Left colon (tissue), 2 donors: ENCODE measurements at regions not wholly inside any gene's neighbourhood (a gene's known extent, or its start where the extent isn't known, plus 50 kb on each side); places are given as distances from the start of the nearest gene placed in this dataset.
"Not testable (repeated sequence)": the region's sequence is repeated elsewhere in the genome, so short reads cannot be mapped to it uniquely, and the experiment has no call there.

Experiments used
- ATAC-seq: fragments of 200-7000 bp; cut with Tn5 transposase; one replicate; pipeline ENCODE4 v1.9.1; 2020; ENCODE audit warnings: mild to moderate bottlenecking, moderate library complexity
- DNase-seq, 2 donors: peaks; one replicate each; pipeline ENCODE4 v3.0.0-alpha.2; 2020
- intact Hi-C, 2 donors: fragments of 100-400 bp; cut with DNase I in 1 of 2; cut with micrococcal nuclease in 1 of 2; formaldehyde crosslinking; loops; one replicate each; pipeline versions ENCODE4 v1.11.2 to v1.14.0; 2022; cut with DNase I, micrococcal nuclease
- donor health status: DM: no; HTN: no; CAD: no.
- donor health status: DM: yes; HTN: yes; CAD: no.

GRCh38 chr16:9323170-9323569 is 231.7 kb downstream of the HAPSTR1 start:
- intact Hi-C loops = no loop called here
- DNase-seq (no peak), ATAC-seq (no peak)

- DNase-seq = no peak
- intact Hi-C loops = no loop called here
- no peak for ATAC-seq
Observed at GRCh38 chr16:9327253-9327652, 235.8 kb downstream of the HAPSTR1 start.

- intact Hi-C loops = no loop called here
- DNase-seq = no peak
- ATAC-seq = peak; percentile 72
Observed at GRCh38 chr16:9328411-9328810, 237.0 kb downstream of the HAPSTR1 start.

GRCh38 chr16:9330095-9330494 is 238.7 kb downstream of the HAPSTR1 start:
- DNase-seq (no peak), ATAC-seq (no peak)
- intact Hi-C loops = no loop called here

GRCh38 chr16:9331503-9331902 is 240.1 kb downstream of the HAPSTR1 start:
- intact Hi-C loops = no loop called here
- ATAC-seq = no peak

GRCh38 chr16:9332574-9333148 is 241.2 kb downstream of the HAPSTR1 start:
- no peak for DNase-seq
- no peak for ATAC-seq
- intact Hi-C loops = no loop called here

More at GRCh38 chr16:9331503-9331902, 240.1 kb downstream of the HAPSTR1 start:
- no peak for DNase-seq

GRCh38 chr16:9333469-9333868 is 242.0 kb downstream of the HAPSTR1 start:
- DNase-seq (no peak), ATAC-seq (no peak)
- intact Hi-C loops = no loop called here

- DNase-seq (no peak), ATAC-seq (no peak)
- intact Hi-C loops = no loop called here
Observed at GRCh38 chr16:9334103-9334502, 242.7 kb downstream of the HAPSTR1 start.

GRCh38 chr16:9337308-9338032 is 246.0 kb downstream of the HAPSTR1 start:
- DNase-seq (no peak), ATAC-seq (no peak)
- intact Hi-C loops = no loop called here

GRCh38 chr16:9338068-9338467 is 246.6 kb downstream of the HAPSTR1 start:
- no peak for DNase-seq
- ATAC-seq = no peak
- intact Hi-C loops = no loop called here

GRCh38 chr16:9338510-9338909 is 247.1 kb downstream of the HAPSTR1 start:
- intact Hi-C loops = no loop called here

GRCh38 chr16:9340526-9341256 is 249.2 kb downstream of the HAPSTR1 start:
- intact Hi-C loops = no loop called here
- ATAC-seq = no peak
- DNase-seq = no peak

More at GRCh38 chr16:9338510-9338909, 247.1 kb downstream of the HAPSTR1 start:
- DNase-seq (no peak), ATAC-seq (no peak)

- no peak for ATAC-seq
- intact Hi-C loops = no loop called here
- DNase-seq = no peak
Observed at GRCh38 chr16:9343276-9343675, 251.8 kb downstream of the HAPSTR1 start.

GRCh38 chr16:9344508-9344907 is 253.1 kb downstream of the HAPSTR1 start:
- intact Hi-C loops = no loop called here
- no peak for ATAC-seq
- no peak for DNase-seq

- ATAC-seq (no peak), DNase-seq (no peak)
- intact Hi-C loops = no loop called here
Observed at GRCh38 chr16:9345046-9345445, 253.6 kb downstream of the HAPSTR1 start.

- no peak for DNase-seq
- no peak for ATAC-seq
Observed at GRCh38 chr16:9345880-9346279, 254.4 kb downstream of the HAPSTR1 start.

GRCh38 chr16:9348912-9349311 is 257.5 kb downstream of the HAPSTR1 start:
- DNase-seq (no peak), ATAC-seq (no peak)
- intact Hi-C loops = no loop called here

More at GRCh38 chr16:9345880-9346279, 254.4 kb downstream of the HAPSTR1 start:
- intact Hi-C loops = no loop called here

- intact Hi-C loops, DNase-seq: not testable (repeated sequence)
- ATAC-seq = peak; percentile 26
Observed at GRCh38 chr16:9349373-9349960, 258.0 kb downstream of the HAPSTR1 start.

- DNase-seq, ATAC-seq, intact Hi-C loops: not testable (repeated sequence)
Observed at GRCh38 chr16:9350119-9350799, 258.8 kb downstream of the HAPSTR1 start.
